ENCODE measurements at regions not wholly inside any gene's neighbourhood (a gene's known extent, or its start where the extent isn't known, plus 50 kb on each side); places are given as distances from the start of the nearest gene placed in this dataset.

DNA sequence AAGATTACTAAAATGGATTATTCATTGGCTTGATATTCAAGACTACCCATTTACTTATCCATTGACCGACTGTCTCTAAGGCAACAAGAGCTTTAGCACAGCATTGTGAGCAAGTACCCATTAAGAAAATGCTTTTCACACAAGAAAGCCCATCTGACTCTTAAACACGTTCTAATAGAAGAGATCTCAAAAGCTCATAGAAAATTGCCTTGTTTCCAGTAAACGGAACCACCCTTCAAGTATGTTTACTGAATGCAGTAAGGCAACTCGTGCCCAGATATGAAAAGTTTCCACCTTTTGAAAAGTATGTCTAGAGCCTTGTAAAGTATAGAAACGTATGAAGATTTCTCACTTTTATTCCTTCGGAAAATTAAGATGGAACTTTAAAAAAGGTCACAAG, 655.3 kb upstream of the ALCAM start:
- H3K79me2 ChIP-seq (ENCODE audit: control insufficient read depth, insufficient read depth, low read length), result no peaks in the 10 kb centered on the region
- RAD21 ChIA-PET (ENCODE audit: unreplicated experiment), result no interaction called here
- no peak overlapping the region for H3K27ac ChIP-seq (ENCODE audit: control insufficient read depth, insufficient read depth)
- H3K9me3 ChIP-seq (replicated peaks; ENCODE audit: control insufficient read depth, insufficient read depth, low read length), result no peaks in the 10 kb centered on the region
- H2AFZ ChIP-seq (ENCODE audit: control insufficient read depth, low read depth, low read length), result no peak overlapping the region
- TF ChIP-seq SUZ12 (IDR thresholded peaks at IDR 0.05; ENCODE audit: unreplicated experiment) (no peak), ZBED1 (IDR thresholded peaks at IDR 0.05; ENCODE audit: borderline replicate concordance) (no peak), GATAD2B (conservative IDR thresholded peaks at IDR 0.05; ENCODE audit: low read depth) (no peak), DPF2 (IDR thresholded peaks at IDR 0.05) (no peak), YY1 (IDR thresholded peaks at IDR 0.05; ENCODE audit: low read depth, low read length) (no peak), ASH2L (IDR thresholded peaks at IDR 0.05; ENCODE audit: borderline replicate concordance, low read depth) (no peak)
- TF ChIP-seq, protein P1, sequence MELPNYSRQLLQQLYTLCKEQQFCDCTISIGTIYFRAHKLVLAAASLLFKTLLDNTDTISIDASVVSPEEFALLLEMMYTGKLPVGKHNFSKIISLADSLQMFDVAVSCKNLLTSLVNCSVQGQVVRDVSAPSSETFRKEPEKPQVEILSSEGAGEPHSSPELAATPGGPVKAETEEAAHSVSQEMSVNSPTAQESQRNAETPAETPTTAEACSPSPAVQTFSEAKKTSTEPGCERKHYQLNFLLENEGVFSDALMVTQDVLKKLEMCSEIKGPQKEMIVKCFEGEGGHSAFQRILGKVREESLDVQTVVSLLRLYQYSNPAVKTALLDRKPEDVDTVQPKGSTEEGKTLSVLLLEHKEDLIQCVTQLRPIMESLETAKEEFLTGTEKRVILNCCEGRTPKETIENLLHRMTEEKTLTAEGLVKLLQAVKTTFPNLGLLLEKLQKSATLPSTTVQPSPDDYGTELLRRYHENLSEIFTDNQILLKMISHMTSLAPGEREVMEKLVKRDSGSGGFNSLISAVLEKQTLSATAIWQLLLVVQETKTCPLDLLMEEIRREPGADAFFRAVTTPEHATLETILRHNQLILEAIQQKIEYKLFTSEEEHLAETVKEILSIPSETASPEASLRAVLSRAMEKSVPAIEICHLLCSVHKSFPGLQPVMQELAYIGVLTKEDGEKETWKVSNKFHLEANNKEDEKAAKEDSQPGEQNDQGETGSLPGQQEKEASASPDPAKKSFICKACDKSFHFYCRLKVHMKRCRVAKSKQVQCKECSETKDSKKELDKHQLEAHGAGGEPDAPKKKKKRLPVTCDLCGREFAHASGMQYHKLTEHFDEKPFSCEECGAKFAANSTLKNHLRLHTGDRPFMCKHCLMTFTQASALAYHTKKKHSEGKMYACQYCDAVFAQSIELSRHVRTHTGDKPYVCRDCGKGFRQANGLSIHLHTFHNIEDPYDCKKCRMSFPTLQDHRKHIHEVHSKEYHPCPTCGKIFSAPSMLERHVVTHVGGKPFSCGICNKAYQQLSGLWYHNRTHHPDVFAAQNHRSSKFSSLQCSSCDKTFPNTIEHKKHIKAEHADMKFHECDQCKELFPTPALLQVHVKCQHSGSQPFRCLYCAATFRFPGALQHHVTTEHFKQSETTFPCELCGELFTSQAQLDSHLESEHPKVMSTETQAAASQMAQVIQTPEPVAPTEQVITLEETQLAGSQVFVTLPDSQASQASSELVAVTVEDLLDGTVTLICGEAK (IDR thresholded peaks at IDR 0.05; ENCODE audit: borderline replicate concordance), result no peak
- no peak overlapping the region for H3K9ac ChIP-seq (ENCODE audit: control insufficient read depth, insufficient read depth, low read length)
- DNase-seq (ENCODE audit: low read depth, low spot score) (no peak), FAIRE-seq (no peak), ATAC-seq (no peak)
- SMC1A ChIA-PET (ENCODE audit: uncharacterized antibody, unreplicated experiment), result interaction anchor here (1.1 kb wide), 1 partner anchor 23 kb away, joined by 4 read pairs; no protein-coding TSS in a partner anchor
- no peaks in the 10 kb centered on the region for H3K36me3 ChIP-seq (ENCODE audit: control insufficient read depth in 2 of 2, insufficient read depth in 2 of 2, low read length in 1 of 2)
- H3K4me3 ChIP-seq, result no peak overlapping the region
- no peaks in the 10 kb centered on the region for H4K20me1 ChIP-seq (ENCODE audit: control insufficient read depth, insufficient read depth)
- POLR2A ChIA-PET, result no interaction called here
- H3K4me2 ChIP-seq (ENCODE audit: control insufficient read depth, insufficient read depth), result no peak overlapping the region
- no peaks in the 10 kb centered on the region for H3K4me1 ChIP-seq (ENCODE audit: control insufficient read depth, insufficient read depth, low read length)
- intact Hi-C loops (cut with micrococcal nuclease; ENCODE audit: unreplicated experiment), result no loop called here
- no peaks in the 10 kb centered on the region for H3K27me3 ChIP-seq (replicated peaks in 1 of 2; ENCODE audit: control insufficient read depth in 2 of 2, insufficient read depth in 2 of 2, low read length in 1 of 2)
- CTCF ChIA-PET, result interaction anchor here (0.7 kb wide), 1 partner anchor 18 kb away, joined by 3 read pairs; no protein-coding TSS in a partner anchor
- in situ Hi-C loops (cut with MboI), result no loop called here
- no TSS peak for BruUV-seq (replicated peaks)
- WGBS (ENCODE audit: insufficient coverage, insufficient replicate concordance, low lambda C conversion rate, missing lambda C conversion rate), result 57% methylated on average over 6 of the region's 6 CpGs
